ENCODE measurements at regions not wholly inside any gene's neighbourhood (a gene's known extent, or its start where the extent isn't known, plus 50 kb on each side); places are given as distances from the start of the nearest gene placed in this dataset.

GRCh38 chr18:72100465-72101004, 443.6 kb downstream of the CBLN2 start:
- TF ChIP-seq CTCF (conservative IDR thresholded peaks at IDR 0.05 in 1 of 2, IDR thresholded peaks at IDR 0.05 in 1 of 2; ENCODE audit: extremely low read depth in 1 of 2, insufficient read depth in 1 of 2, low read depth in 1 of 2, low read length in 2 of 2), result no peak
- no peak for TF ChIP-seq EZH2 (IDR thresholded peaks at IDR 0.05; ENCODE audit: borderline replicate concordance, low read length)

All from mammary epithelial cell (primary cell).